Stimulated activated CD8-positive, alpha-beta memory T cell treated with anti-CD3 and anti-CD28 coated beads, Interleukin-2, amount 100 ng/mL, for 1 hour (primary cell): ENCODE measurements at regions not wholly inside any gene's neighbourhood (a gene's known extent, or its start where the extent isn't known, plus 50 kb on each side); places are given as distances from the start of the nearest gene placed in this dataset.

Experiments
- DNase-seq, 2 donors: peaks; one replicate each; pipeline ENCODE4 v3.0.0-alpha.2; 2020; ENCODE audit warnings: low read depth in 2 of 2

- no peak for DNase-seq
These were observed 419.8 kb downstream of the CETN3 start for GRCh38 chr5:89989776-89990175.

DNA sequence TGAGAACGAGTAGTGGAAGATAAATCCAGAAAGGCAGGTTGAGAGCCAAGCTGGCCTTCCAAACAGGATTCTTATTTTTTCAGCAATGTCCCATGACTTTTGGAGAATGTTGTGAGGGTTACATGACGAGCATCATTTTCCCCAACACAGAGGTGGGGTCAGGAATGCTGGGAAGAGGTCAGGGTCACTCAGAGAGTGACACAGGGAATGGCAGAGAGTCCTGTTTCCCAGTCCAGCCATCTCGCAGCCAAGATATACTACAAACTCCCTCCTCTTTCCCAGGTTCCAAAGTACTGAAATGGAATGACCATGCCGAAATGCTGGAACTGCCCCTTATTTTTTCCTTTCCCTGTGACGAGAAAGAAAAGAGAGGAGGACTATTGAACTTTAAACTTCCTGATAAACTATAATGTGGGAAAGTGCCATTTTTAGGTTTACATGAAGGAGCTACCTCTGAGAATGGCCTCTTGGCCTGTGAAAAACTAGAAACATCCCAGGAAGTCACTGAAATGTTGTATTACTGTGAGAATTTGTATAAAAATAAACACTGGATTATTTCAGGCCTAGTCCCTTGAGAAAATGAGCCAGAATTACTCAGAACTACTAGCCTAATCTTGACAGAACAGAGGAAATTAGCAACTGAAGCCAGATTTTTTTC lies 420.4 kb downstream of the CETN3 start:
- no peak for DNase-seq

- DNase-seq = no peak
These were observed 421.3 kb downstream of the CETN3 start for GRCh38 chr5:89988129-89988810.

- no peak for DNase-seq
These were observed 426.3 kb downstream of the CETN3 start for GRCh38 chr5:89983216-89983615.

DNA sequence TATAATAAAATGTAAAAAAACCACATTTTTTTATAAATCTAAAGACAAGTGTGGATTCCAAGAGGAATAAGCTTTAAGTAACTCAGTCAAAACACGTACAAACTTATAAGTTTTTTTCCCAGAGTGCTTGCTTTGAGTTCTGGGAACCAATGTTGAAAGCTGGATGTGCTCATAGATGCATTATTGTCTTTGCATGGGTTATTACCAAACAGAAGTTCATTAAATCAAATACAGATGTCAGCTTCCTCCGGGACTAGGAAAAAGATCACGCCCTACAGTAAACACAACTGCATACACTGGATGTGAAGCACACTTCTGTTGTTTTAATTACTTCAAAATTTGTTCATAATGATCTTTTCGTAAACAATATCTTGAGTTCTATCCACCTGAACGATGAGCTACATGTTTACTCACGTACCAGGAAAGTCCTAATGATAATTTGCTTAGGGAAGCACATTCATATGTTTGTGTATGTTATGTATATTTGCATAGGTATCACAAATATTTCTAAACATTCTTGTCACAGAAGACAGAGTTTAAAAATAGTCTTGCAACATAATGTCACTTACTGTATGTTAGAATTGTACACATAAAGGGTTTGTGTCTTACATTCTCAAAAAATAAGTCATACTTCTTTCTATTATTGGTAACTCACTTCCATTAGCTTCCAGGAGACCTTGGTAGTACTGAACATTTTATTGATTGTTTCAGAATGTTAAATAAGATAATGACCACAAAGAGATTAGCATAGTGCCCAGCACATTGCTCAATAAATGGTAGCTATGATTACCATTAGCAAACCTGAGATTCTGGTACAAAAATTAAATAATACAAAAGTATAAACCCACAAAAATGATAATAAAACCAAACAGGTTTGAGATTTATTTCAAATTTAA lies 427.4 kb downstream of the CETN3 start:
- no peak for DNase-seq

- no peak for DNase-seq
These were observed 428.5 kb downstream of the CETN3 start for GRCh38 chr5:89981021-89981420.

DNA sequence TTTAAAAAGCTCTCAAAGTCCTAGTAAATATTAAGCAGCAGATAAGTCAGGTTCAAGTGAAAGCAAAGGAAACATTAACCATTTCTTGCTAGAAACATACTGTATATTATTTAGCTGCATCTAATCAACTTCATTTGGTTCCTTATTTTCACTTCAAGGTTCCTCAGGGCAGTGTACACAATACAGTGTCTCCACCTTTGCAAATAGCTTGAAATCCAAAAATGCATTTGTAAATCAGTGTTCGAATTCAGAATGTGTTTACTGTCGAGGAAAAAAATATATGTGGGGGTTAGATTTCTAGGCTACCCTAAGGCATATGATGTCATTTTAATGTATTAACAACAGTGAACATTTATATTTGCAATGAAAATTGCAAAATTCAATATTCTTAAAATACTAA lies 436.0 kb downstream of the CETN3 start:
- no peak for DNase-seq

GRCh38 chr5:89972901-89973300 lies 436.7 kb downstream of the CETN3 start:
- no peak for DNase-seq

- DNase-seq = no peak
These were observed 440.6 kb downstream of the CETN3 start for GRCh38 chr5:89968958-89969381.

DNA sequence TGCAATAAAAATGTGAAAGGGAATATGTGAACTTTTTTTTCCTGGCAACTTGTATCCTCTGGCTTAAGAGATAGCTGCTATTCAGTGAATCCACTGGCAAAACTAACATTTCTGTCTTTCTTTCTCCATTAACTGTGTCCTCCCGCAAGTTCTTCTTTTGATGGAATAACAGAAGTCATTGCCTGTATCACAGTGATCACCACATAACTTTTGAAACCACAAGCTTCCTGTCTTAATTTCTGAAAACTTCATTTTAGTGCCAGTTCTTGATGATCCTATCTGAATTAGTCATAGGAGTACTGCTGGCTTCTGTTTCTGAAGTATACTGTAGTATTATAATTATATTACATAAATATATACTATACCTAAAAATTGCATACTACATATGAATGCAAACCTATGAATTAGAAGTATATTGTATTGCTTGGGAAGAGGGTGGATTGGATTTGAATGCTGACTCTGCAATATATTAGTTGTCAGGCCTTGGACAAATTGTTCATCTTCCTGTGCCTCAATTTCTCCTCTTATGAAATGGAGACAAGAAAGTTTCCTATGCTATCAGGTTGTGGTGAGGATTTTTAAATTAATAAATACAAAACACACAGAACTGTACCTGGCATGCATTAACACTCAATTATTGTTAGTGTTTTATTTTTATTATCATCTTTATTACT lies 441.6 kb downstream of the CETN3 start:
- no peak for DNase-seq

DNA sequence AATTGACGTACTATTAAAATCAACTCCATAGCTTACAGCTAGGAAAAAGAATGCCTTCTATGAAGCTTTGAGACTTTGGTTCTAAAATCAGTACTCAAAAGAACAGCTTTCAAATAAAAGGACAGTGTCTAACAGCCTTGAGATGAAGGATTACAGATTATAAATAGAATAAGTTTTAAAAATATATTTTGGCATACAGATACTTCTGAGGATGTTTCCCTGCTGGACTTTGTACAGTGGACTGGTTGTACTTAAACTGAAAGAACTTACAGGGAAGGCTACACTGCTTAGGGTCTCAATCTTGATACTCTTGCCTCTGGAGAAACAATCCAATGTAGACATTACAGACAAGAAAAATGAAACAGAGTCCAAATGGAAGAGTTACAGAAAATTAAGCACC lies 452.7 kb downstream of the CETN3 start:
- no peak for DNase-seq

DNA sequence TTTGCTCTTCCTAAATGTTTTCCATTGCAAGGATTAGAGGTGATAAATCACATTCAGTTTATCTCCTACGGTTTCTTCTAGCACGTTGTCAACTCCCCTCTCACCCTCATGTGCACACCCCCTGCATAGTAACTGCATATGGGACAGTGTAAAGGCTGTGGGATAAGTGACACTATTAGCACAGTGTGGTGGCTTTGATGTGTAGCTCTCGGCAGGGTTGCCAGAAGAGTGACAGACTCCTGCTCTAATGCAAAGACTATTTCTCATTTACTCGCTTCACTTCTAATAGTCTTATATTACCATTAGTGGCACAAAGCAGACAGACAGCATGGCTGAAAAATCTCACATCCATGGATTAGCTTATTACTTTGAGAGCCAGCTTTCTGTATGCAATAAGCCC lies 454.6 kb downstream of the CETN3 start:
- DNase-seq = no peak

- DNase-seq = no peak
These were observed 457.7 kb downstream of the CETN3 start for GRCh38 chr5:89951876-89952275.

DNA sequence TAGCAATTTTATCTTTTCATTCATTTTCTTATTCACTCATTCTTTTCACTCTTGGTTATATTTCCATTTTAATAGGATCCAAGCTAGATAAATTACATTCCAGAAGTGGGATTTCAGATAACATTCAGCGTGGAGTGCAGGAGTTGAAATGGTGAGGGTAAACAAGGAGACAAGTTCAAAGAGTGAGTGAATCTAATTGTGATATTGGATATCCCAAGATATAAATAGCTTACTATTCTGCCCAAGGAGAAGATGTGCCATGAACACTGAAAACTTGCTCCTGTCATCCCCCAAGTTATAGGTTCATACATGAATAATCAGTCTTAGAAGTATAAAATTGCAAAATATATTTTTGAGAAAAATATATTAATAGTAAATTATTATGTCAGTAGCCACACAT lies 459.3 kb downstream of the CETN3 start:
- no peak for DNase-seq

DNA sequence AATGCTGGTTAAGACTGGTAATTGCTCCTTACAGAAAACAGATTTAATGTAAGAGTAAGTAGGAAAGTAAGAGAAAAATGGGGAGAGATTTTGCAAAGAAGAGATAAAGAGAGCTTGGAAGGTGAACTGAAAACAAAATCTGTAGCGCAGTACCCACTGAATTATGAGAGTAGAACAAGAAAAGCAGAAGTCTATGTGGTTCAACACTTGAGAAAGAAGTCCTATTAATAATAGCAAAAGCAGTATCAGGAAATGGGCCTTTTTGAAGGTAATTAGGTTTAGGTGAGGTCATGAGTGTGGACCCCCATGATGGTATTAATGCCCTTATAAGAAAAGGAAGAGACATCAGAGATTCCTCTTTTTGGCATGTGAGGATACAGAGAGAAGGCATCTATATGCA lies 460.6 kb downstream of the CETN3 start:
- DNase-seq = no peak

GRCh38 chr5:89946916-89947315 lies 462.6 kb downstream of the CETN3 start:
- no peak for DNase-seq

GRCh38 chr5:89946508-89946907 lies 463.0 kb downstream of the CETN3 start:
- DNase-seq = no peak

DNA sequence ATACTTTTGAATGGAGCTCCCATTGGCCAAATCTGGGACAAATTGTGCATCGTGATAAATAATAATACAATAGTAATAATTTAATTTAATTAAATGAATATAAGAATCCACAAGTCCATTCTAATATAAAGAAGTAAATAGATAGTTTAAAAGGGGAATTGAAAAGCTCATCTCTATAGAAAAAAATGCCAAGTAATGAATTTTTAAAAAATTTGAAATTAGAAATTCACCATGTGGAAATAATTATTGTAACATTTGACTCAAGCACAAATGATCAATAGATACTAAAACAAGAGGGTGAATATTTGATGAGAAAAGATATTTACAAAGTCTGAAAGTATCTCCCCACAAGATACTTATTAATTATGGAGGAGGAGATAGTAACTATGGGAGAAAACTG lies 467.4 kb downstream of the CETN3 start:
- DNase-seq = no peak

DNA sequence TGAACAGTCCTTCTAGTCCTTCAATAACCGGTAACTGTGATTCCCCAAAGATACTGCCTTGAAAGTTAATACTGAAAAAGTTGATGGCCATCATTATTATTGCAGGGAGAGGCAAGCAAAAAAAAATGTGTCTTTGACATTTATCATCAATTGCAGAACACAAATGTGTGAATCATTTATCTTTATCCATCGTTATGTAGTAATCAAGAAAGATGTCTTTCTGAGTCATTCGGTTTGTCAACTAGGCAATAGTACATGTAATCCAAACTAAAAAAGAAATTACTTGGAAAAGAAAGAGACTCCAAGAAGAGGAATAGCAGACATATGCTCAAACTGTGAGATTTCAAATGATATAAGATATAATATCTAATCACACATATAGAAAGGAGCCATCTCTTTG lies 473.0 kb downstream of the CETN3 start:
- no peak for DNase-seq

DNA sequence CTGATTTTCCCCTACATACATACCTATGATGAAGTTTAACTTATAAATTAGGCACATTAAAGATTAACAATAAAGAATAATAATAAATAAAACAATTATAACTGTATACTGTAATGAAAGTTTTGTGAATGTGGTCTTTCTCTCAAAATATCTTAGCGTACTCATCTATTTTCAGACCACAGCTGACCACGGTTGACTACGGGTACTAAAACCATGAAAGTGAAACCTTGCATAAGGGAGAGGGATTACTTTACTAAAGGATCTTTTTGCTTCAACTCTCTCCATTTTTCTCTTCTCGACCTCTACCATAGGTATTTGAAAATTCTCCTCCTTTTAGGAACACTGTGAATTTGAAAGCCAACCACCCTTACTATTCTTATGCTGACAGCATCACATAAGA lies 475.5 kb downstream of the CETN3 start:
- no peak for DNase-seq

GRCh38 chr5:89932771-89933181 lies 476.8 kb downstream of the CETN3 start:
- DNase-seq = no peak
